RCC 7860 (cell line): ENCODE measurements at regions not wholly inside any gene's neighbourhood (a gene's known extent, or its start where the extent isn't known, plus 50 kb on each side); places are given as distances from the start of the nearest gene placed in this dataset.
"Not testable (repeated sequence)": the region's sequence is repeated elsewhere in the genome, so short reads cannot be mapped to it uniquely, and the experiment has no call there.

Source experiments
- DNase-seq: peaks from one replicate; pipeline ENCODE4 v3.0.0-alpha.2; 2015; ENCODE audit warnings: low spot score
- FAIRE-seq: peaks from 2 replicates; lab custom pipeline; 2012; peaks lifted over from hg19 to GRCh38; lab: Jason Lieb, UNC

DNA sequence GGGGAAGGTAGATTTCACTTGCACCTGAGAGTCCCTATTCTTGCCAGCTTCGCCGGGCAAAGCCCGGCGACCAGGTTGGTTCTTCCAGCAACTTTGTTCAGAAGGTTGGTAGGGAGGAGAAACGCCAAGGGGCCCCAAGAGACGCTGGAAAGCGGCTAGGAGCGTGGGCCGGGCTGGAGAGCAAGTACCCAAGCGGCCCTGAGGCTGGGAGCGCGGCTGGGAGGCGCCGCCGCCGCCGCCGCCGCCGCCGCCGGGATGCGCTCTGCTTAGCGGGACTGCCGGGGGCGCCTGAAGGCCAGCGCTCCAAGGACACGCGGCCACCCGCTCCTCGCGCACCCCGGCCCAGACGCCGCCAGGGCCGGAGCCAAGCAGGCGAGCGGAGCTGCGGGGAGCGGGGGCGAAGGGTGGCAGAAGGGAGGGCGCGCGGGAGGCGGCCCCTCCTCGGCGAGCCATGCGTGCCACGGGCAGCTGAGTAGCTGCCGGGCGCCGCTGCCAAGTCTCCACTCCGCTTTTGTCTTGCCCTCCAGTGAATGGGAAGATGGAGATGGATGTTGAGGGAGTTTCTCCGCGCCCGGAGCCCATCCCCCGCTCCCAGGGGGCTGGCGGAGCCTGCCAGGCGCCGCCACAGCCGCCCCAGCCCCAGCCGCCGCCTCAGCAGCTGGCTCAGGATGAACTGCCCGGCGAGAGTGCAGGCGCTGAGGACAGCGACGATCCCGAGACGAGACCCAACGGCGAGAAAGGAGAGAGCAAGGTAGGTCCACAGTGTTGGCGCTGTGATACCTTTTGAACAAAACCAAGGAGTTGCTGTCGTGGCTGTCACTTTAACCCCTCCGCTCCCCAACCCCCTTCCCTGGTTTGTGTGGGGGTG, 227.4 kb upstream of the AZI2 start:
- FAIRE-seq, result no peak

GRCh38 chr3:28576614-28577200, 228.1 kb upstream of the AZI2 start:
- no peak for FAIRE-seq
- no peak for DNase-seq

More for the DNA sequence above, 227.4 kb upstream of the AZI2 start:
- DNase-seq, result no peak

GRCh38 chr3:28577941-28578500, 229.4 kb upstream of the AZI2 start:
- FAIRE-seq (no peak), DNase-seq (no peak)

DNA sequence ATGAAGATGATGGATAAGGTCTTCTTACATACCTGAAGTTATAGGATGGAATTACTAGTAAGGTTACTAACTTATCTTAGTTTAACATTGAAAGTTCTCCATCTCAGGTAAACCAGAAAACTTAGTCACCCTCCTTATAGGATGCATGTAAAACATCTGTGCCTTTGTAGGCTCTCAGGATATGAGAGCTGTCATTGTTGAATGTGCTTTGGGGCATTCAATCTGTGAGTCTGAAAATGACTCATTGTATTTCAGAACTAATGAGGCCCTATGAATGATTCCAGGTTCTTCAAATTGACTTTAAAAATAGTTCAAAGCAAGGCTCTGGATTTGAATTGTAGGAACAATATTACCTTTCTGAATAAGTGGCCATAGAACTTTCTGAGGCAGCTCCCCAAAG, 237.7 kb upstream of the AZI2 start:
- no peak for FAIRE-seq

DNA sequence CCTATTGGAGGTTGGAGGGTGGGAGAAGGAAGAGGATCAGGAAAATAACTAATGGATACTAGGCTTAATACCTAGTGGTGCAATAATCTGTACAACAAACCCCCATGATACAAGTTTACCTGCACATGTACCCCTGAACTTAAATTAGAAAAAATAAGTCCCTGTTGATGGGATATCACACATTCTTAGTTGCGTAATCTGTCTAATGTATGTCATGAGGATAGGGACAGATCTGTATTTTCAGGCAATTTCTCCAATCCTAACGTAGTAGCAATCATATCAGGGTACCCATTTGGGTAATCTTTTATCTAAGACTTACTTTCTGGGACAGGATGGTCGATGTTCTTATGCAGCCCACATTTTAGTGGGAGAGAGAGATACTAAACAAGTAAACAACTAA, 239.1 kb upstream of the AZI2 start:
- FAIRE-seq, result no peak
- DNase-seq, result no peak

More for the DNA sequence above, 237.7 kb upstream of the AZI2 start:
- DNase-seq, result no peak

DNA sequence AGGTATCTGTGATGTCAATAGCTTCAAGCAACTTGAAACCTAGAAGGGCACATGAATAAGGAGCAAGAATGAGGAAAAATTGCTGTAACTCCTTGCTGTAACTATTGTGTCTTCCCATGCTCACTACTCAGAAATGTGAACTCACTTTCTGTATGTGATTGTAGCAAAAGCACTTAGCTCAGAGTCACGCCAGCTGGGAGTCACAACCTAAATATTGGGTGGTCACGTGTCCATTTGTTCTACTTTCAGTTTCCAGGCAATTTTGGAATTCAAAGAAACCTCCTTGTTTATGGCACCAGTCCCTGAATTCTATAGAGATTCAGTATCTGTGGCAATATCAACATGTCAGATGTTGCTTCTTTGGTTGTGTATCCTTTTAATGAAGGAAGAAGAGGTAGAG, 241.6 kb upstream of the AZI2 start:
- FAIRE-seq, result no peak
- no peak for DNase-seq

GRCh38 chr3:28590860-28591259, 242.2 kb upstream of the AZI2 start:
- FAIRE-seq (no peak), DNase-seq (no peak)

DNA sequence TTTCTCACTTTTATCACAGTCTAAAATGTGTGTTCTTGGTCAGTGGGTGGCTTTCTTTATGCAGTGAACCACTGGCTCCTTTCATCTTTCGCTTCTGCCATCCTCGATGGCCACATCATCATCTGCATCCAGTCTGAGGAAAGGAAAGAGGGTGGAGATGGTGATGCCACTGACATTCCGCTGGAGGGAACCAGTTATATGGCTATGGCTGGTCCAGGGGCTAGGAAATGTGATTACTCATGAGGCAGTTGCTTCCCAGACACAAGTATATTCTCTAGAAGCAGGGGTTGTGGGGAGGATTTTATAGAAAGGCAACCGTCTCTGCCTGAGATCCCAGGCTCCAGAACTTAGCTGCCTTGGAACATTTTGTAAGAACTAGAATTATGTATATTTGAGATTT, 246.7 kb upstream of the AZI2 start:
- no peak for DNase-seq
- no peak for FAIRE-seq

DNA sequence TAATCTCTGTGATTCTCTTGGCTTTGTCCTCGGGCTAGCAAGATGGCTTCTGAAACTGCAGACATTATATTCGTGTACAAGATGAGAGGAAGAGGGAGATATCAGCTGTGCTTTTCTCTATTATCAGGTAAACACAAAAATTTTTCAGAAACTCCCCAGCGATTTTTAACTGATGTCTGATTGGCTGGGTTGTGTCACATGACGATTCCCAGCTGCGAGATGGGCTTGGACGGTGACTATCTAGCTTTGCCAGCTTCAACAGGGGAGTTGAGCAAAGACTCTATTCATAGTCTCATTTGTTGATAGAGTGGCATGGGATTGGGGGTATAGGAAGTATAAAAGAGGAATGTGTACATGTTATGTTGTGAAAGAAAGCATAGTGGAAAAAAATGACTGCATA, 248.8 kb upstream of the AZI2 start:
- FAIRE-seq (no peak), DNase-seq (no peak)

GRCh38 chr3:28598165-28598564, 249.5 kb upstream of the AZI2 start:
- DNase-seq (no peak), FAIRE-seq (no peak)

DNA sequence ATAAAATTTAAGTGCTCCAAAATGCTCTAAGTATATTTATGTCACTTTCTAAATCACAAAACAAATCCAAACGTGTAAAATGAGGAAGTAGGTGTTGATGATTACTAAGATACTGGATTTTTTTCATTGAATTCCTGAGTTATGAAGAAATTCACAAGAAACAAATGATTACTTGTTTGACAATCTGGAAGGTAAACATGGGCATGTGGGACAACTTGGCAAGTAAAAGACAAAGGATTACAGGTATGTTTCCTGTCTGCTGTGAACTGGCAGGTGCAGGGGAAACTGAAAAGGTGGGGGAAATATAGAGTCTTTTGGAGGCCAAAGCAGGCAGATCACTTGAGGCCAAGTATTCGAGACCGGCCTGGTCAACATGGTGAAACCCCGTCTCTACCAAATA, 252.7 kb upstream of the AZI2 start:
- DNase-seq (no peak), FAIRE-seq (no peak)

DNA sequence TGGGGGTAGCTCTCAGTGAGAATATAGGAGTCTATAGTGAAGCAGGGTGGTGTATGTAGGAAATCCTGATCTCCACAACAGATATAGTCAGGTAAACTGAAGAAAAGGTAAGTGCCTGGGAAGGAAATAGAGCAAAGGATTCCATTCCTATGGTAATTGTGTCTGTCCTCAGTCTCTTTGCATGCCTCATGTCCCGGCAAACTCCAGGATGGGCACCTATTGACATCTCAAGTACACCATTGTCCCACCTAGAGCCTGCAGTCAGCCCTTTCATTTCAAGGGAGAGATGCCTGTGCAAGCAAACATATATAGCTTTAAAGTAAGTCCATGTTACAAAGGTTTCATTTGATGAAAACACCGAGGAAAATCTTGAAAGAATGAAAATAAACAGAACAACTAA, 257.7 kb upstream of the AZI2 start:
- no peak for DNase-seq
- no peak for FAIRE-seq

DNA sequence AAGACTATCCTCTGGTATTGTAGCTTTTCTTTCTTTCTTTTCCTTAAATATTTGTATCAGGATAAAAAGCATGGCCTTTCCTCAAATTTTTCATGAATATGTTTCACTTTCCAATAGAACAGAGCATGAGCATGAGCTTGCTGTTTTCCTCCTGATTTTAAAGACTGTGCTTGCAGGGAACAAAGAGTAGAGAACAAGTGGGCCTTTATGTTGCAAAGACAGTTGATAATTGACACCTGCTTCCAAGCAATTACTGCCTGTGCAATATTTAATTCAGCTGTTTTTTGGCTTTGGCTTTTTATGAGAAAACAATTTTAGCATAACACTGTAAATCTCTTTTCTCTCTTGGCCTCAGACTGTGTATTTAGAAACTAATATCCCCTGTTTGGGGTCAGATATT, 263.6 kb upstream of the AZI2 start:
- DNase-seq (no peak), FAIRE-seq (no peak)

DNA sequence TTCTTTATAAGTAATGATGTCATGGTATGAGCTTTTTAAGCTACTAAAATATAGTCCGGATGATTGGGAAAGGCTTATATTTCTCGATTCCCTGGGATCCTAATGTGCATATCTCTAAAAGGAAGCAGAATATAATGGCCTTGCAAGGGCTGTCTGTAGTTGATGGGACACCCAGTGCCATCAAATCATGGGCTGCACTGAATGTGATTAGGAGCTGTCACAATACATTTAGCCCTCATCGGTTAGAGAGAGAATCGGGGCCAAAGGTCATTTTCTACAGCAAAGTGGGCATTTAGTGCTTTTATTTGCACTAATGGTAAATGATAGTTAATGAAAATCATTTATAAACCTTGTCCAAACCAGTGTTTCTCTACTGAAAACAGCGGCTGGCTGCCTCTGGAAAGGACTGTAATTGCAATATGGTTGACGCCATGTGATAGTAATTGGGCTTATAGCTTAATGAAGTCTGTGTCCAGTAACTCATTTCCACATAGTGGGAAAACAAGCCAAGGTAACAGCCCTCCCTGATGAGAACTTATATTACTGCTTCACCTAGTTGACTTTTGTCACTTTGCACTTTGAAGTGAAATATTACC, 265.0 kb upstream of the AZI2 start:
- no peak for DNase-seq
- FAIRE-seq, result no peak

DNA sequence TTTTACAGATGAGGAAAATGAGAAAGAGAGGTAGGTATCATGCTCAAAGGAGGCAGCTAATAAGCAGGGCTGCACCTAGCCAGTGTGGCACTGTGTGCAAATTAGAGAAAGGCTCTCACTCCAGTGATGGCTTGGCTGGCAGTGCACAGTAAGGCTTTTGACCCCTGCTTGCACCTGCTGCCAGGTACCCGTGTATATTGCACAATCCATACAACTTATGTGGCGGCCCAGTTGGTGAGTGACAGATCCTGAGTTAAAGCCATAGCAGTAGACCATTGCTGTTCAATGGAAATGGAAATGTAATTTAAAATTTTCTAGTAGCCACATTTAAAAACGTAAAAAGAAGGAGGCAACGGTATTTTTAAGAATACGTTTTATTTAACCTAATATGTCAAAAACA, 266.4 kb upstream of the AZI2 start:
- FAIRE-seq (no peak), DNase-seq (no peak)

DNA sequence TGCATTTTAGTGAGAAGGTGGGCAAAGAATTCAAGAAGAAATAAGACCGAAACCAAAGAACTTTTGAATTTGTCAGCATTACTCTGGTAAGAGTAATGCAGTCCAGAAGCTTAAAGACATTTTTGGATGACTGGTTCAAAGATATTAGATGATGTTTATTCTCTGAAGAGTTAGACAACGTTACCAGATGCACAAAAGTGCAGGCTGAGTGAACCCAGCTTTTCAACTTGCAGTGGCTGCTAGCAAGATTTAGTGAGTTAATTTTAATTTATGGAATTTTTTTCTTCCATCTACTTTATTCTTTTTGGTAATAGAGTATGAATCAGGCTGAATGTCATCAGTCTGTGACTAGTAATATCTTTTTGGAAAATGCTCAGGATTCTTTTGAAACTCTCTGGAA, 267.3 kb upstream of the AZI2 start:
- FAIRE-seq (no peak), DNase-seq (no peak)

GRCh38 chr3:28617821-28618220, 269.2 kb upstream of the AZI2 start:
- no peak for FAIRE-seq
- DNase-seq, result no peak

GRCh38 chr3:28623106-28623505, 274.5 kb upstream of the AZI2 start:
- FAIRE-seq (no peak), DNase-seq (no peak)

DNA sequence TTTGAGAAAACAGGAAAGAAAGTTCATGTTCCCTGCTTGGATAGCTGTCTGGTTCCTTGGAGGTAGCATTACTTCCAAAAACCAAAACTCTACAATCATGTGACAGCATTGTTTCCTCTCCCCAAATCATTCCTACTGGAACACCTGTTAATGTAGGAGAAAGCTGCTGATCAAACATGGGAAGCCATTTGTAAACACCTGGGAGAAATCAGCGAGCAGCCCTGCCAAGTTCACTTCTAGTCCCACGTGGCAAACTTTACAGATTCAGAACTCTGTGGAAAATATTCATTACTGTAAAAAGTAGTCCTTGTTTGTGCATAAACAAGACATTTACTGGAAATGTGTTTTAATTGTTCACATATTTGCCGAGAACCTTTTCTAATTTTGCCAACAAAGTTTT, 275.5 kb upstream of the AZI2 start:
- DNase-seq (no peak), FAIRE-seq (no peak)

- not testable (repeated sequence) for FAIRE-seq, DNase-seq
These were observed 279.2 kb upstream of the AZI2 start for GRCh38 chr3:28627843-28628242.

DNA sequence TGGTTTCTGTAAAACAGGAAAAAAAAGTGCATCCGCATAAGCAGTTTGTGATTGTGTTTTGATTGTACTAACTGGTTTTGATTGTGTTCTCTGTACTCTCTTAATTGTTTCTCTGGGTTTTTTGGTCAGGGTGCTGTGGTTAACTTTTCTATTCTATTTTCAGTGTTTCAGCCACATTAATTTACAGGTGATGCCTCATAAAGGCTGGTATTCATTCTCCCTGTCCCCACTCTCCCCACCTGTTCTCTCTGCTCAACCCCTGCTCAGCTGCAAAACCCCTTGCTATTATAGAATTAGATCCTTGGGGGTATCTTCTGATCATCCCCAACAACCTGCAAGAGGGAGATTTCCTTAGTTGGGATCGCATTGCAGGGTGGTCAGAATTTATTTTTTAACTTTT, 285.4 kb upstream of the AZI2 start:
- FAIRE-seq (no peak), DNase-seq (no peak)

- no peak for DNase-seq
- no peak for FAIRE-seq
These were observed 289.1 kb upstream of the AZI2 start for GRCh38 chr3:28637742-28638141.
